Spleen (tissue), 7 donors: ENCODE measurements at regions not wholly inside any gene's neighbourhood (a gene's known extent, or its start where the extent isn't known, plus 50 kb on each side); places are given as distances from the start of the nearest gene placed in this dataset.

ENCODE experiments used
- POLR2A ChIP-seq, 3 donors: fragments of 450-650 bp; IDR thresholded peaks; one replicate each; pipeline ENCODE4 v1.5.1; 2017; ENCODE audit warnings: antibody characterized with exemption in 3 of 3, mild to moderate bottlenecking in 1 of 3
- TF ChIP-seq, protein P1 (sequence below), 11 experiments: fragments of 200-600 bp in 7 of 11; fragments of 450-650 bp in 4 of 11; sonication (generic) in 4 of 11; IDR thresholded peaks in 8 of 11; conservative IDR thresholded peaks in 3 of 11; 1 replicate in 7 of 11; 2 replicates in 4 of 11; pipeline versions ENCODE4 v1.4.0 to v1.8.0; 2016 to 2021; ENCODE audit warnings: antibody characterized with exemption in 11 of 11, inconsistent platforms in 4 of 11, mild to moderate bottlenecking in 1 of 11
- donor health status: DM: no; HTN: no; CAD: no; lungs with moderate emphysema.
- donor health status: DM: no; HTN: no; CAD: no.
- donor health status: DM: no; HTN: no; CAD: no.

DNA sequence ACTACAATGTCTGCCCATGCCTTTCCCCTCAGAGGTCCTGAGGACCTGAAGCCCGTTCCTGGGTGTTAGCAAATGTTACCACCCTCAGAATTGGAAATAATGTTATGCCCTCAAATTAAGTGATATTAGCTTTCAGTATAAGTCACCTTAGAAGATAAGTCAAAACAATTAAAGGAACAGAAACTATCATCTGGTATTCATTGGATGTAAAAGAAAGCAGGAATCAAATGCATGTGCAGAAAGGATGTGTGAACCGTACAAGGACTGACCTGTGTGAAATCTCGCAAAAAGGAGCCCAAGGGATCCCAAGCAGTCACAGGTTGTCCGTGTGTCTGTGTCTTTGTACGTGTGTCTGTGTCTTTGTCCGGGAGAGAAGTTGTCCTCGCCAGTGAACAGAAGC lies 51.6 kb upstream of the TAB2 start:
- TF ChIP-seq POLR2A (IDR thresholded peaks at IDR 0.05) = no peak
- TF ChIP-seq, protein P1, sequence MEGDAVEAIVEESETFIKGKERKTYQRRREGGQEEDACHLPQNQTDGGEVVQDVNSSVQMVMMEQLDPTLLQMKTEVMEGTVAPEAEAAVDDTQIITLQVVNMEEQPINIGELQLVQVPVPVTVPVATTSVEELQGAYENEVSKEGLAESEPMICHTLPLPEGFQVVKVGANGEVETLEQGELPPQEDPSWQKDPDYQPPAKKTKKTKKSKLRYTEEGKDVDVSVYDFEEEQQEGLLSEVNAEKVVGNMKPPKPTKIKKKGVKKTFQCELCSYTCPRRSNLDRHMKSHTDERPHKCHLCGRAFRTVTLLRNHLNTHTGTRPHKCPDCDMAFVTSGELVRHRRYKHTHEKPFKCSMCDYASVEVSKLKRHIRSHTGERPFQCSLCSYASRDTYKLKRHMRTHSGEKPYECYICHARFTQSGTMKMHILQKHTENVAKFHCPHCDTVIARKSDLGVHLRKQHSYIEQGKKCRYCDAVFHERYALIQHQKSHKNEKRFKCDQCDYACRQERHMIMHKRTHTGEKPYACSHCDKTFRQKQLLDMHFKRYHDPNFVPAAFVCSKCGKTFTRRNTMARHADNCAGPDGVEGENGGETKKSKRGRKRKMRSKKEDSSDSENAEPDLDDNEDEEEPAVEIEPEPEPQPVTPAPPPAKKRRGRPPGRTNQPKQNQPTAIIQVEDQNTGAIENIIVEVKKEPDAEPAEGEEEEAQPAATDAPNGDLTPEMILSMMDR (IDR thresholded peaks at IDR 0.05 in 8 of 11, conservative IDR thresholded peaks at IDR 0.05 in 3 of 11) = no peak
